SK-N-SH treated with all-trans-retinoic acid at 6 μM for 48 hours (cell line): ENCODE measurements at regions not wholly inside any gene's neighbourhood (a gene's known extent, or its start where the extent isn't known, plus 50 kb on each side); places are given as distances from the start of the nearest gene placed in this dataset.

ENCODE experiments used
- BACH2 ChIP-seq: fragments of 250-450 bp; sonication (Bioruptor Pico); IDR thresholded peaks from 2 replicates; pipeline ENCODE4 v1.9.0; 2021; ENCODE audit warnings: mild to moderate bottlenecking, borderline replicate concordance
- CREB5 ChIP-seq: fragments of 250-450 bp; sonication (Bioruptor Pico); IDR thresholded peaks from 2 replicates; pipeline ENCODE4 v1.5.1; 2020; ENCODE audit warnings: low read depth, mild to moderate bottlenecking, moderate library complexity
- CSDC2 ChIP-seq: fragments of 250-450 bp; sonication (Bioruptor Pico); IDR thresholded peaks from 2 replicates; pipeline ENCODE4 v1.5.0; 2020; ENCODE audit warnings: mild to moderate bottlenecking, moderate library complexity
- CSRNP3 ChIP-seq: fragments of 250-450 bp; sonication (Bioruptor Pico); IDR thresholded peaks from 2 replicates; pipeline ENCODE4 v1.5.1; 2021; ENCODE audit warnings: mild to moderate bottlenecking, moderate library complexity
- PPARA ChIP-seq: fragments of 250-450 bp; sonication (Bioruptor Pico); IDR thresholded peaks from 2 replicates; pipeline ENCODE4 v1.5.0; 2020; ENCODE audit warnings: mild to moderate bottlenecking, borderline replicate concordance
- ZC3H10 ChIP-seq: fragments of 250-450 bp; sonication (Bioruptor Pico); IDR thresholded peaks from 2 replicates; pipeline ENCODE4 v1.5.1; 2021; ENCODE audit warnings: mild to moderate bottlenecking, moderate library complexity
- ZFP30 ChIP-seq: fragments of 450-650 bp; formaldehyde crosslinking; IDR thresholded peaks from 2 replicates; pipeline ENCODE4 v1.5.0; 2022; ENCODE audit warnings: mild to moderate bottlenecking, moderate library complexity
- ZNF565 ChIP-seq: fragments of 450-650 bp; formaldehyde crosslinking; conservative IDR thresholded peaks from 2 replicates; pipeline ENCODE4 v1.5.0; 2020; ENCODE audit warnings: low read depth, mild to moderate bottlenecking, moderate library complexity

GRCh38 chr12:130111965-130112496 lies 50.2 kb upstream of the FZD10 start (continued):
- TF ChIP-seq ZNF565 (CRISPR knock-in tag) = no peak
- TF ChIP-seq BACH2 (CRISPR knock-in tag) = no peak
- no peak for TF ChIP-seq ZC3H10 (CRISPR knock-in tag)
- TF ChIP-seq PPARA = no peak
- no peak for TF ChIP-seq CSRNP3 (CRISPR knock-in tag)
- no peak for TF ChIP-seq CREB5 (CRISPR knock-in tag)
- TF ChIP-seq CSDC2 (CRISPR knock-in tag) = no peak
- TF ChIP-seq ZFP30 (CRISPR knock-in tag) = no peak
